ENCODE measurements at regions not wholly inside any gene's neighbourhood (a gene's known extent, or its start where the extent isn't known, plus 50 kb on each side); places are given as distances from the start of the nearest gene placed in this dataset.
"Not testable (repeated sequence)": the region's sequence is repeated elsewhere in the genome, so short reads cannot be mapped to it uniquely, and the experiment has no call there.

DNA sequence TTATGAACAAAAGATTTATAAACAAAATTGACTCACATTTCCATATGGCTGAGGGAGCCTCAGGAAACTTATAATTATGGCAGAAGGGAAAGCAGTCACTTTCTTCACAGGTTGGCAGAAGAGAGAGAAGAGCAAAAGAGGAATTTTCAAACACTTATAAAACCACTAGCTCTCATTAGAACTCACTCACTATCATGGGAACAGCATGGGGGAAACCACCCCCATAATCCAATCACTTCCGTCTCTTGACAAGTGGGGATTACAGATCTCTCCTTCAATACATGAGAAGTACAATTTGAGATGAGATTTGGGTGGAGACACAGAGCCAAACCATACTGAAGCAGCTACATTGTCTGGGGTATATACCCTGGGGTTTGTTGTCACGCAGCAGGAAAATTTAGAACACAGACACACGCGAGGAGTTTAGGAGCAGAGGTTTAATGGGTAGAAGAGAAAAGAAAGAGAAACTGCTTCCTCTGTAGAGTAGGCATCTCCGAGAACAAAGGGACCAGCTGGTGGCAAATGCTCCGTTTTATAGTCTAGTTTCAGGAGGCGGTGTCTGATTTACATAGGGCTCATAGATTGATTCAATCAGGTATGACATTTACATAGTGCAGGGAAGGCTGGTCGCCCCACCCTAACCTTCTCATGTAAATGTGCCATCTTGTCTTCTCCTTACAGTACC lies 2277.7 kb upstream of the AGA start:
- Histone ChIP-seq H3K27me3 (no peaks in the 10 kb centered on the region), H3K9me3 (no peaks in the 10 kb centered on the region), H3K27ac (no peak overlapping the region), H3K4me1 (no peaks in the 10 kb centered on the region), H3K36me3 (no peaks in the 10 kb centered on the region), H3K4me3 (no peak overlapping the region)
- WGBS: 94% methylated on average over 8 of the region's 8 CpGs
- DNase-seq (ENCODE audit: low spot score in 2 of 2): no peak
- no peak for TF ChIP-seq EP300 (IDR thresholded peaks at IDR 0.05)
- TF ChIP-seq POLR2AphosphoS5 (IDR thresholded peaks at IDR 0.05): no peak
- no peak for TF ChIP-seq POLR2A (IDR thresholded peaks at IDR 0.05)
- TF ChIP-seq, protein P1, sequence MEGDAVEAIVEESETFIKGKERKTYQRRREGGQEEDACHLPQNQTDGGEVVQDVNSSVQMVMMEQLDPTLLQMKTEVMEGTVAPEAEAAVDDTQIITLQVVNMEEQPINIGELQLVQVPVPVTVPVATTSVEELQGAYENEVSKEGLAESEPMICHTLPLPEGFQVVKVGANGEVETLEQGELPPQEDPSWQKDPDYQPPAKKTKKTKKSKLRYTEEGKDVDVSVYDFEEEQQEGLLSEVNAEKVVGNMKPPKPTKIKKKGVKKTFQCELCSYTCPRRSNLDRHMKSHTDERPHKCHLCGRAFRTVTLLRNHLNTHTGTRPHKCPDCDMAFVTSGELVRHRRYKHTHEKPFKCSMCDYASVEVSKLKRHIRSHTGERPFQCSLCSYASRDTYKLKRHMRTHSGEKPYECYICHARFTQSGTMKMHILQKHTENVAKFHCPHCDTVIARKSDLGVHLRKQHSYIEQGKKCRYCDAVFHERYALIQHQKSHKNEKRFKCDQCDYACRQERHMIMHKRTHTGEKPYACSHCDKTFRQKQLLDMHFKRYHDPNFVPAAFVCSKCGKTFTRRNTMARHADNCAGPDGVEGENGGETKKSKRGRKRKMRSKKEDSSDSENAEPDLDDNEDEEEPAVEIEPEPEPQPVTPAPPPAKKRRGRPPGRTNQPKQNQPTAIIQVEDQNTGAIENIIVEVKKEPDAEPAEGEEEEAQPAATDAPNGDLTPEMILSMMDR (IDR thresholded peaks at IDR 0.05): no peak

DNA sequence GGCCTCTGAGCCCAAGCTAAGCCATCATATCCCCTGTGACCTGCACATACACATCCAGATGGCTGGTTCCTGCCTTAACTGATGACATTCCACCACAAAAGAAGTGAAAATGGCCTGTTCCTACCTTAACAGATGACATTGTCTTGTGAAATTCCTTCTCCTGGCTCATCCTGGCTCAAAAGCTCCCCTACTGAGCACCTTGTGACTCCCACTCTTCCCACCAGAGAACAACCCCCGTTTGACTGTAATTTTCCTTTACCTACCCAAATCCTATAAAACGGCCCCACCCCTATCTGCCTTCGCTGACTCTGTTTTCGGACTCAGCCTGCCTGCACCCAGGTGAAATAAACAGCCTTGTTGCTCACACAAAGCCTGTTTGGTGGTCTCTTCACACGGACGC lies 2284.3 kb upstream of the AGA start:
- H3K27ac ChIP-seq; H3K9me3 ChIP-seq; H3K4me1 ChIP-seq; H3K4me3 ChIP-seq; H3K36me3 ChIP-seq; DNase-seq (ENCODE audit: low spot score in 2 of 2); H3K27me3 ChIP-seq: not testable (repeated sequence)
- 84% methylated on average over 6 of the region's 6 CpGs for WGBS

DNA sequence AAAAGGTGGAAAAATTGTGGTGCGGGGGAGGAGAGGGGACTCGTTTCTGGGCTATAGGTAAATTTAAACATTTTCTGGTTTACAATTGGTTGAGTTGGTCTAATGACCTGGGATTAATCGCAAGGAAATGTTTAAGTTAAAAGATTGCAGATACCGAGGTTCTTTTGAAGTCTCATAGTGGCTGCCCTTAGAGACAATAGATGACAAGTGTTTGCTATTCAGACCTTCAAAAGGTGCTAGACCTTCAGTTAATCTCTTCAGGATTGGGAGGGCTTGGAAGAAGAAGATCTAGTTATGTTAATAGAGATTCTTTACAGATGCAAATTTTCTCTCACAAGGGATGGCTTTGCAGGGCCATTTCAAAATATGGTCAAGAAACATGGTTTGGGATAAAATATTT lies 2286.1 kb upstream of the AGA start:
- no peak for DNase-seq (ENCODE audit: low spot score in 2 of 2)
- no peaks in the 10 kb centered on the region for H3K27me3 ChIP-seq
- TF ChIP-seq POLR2AphosphoS5 (IDR thresholded peaks at IDR 0.05) (no peak), EP300 (IDR thresholded peaks at IDR 0.05) (no peak), POLR2A (IDR thresholded peaks at IDR 0.05) (no peak)
- TF ChIP-seq, protein P1 (IDR thresholded peaks at IDR 0.05): no peak
- WGBS: 91% methylated on average over 4 of the region's 4 CpGs
- no peak overlapping the region for H3K4me3 ChIP-seq
- no peak overlapping the region for H3K27ac ChIP-seq
- no peaks in the 10 kb centered on the region for H3K4me1 ChIP-seq
- no peaks in the 10 kb centered on the region for H3K9me3 ChIP-seq
- no peaks in the 10 kb centered on the region for H3K36me3 ChIP-seq

DNA sequence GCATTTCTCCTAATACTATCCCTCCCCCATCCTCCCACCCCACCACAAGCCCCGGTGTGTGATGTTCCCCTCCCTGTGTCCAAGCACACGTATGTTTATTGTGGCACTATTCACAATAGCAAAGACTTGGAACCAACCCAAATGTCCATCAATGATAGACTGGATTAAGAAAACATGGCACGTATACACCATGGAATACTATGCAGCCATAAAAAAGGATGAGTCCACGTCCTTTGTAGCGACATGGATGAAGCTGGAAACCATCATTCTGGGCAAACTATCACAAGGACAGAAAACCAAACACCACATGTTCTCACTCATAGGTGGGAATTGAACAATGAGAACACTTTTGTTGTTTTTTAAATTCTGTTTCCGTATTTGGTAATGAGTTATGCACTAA lies 2294.6 kb upstream of the AGA start:
- not testable (repeated sequence) for H3K27ac ChIP-seq; DNase-seq (ENCODE audit: low spot score in 2 of 2); H3K36me3 ChIP-seq; H3K27me3 ChIP-seq; H3K4me1 ChIP-seq; H3K9me3 ChIP-seq; H3K4me3 ChIP-seq
- WGBS: 94% methylated on average over 6 of the region's 6 CpGs

DNA sequence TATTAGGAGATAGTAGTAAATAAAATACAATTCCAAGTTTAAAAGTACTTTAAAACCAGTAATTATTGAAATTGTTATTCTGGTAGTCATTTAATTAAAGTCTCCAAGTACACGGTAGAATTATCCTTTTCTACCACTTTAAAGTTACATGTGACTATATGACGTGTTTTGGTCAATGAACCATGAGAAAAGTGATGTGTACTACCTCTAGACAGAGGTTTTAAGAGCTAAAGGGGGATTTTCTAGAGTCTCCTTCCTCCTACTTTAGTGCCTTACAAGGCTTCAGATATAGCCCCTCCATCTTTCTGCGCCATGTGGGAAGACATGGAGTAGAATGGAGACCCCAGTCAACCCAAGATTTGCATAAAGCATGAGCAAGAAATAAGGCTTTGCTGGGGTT lies 2296.6 kb upstream of the AGA start:
- H3K27me3 ChIP-seq: no peaks in the 10 kb centered on the region
- 78% methylated on average over 3 of the region's 3 CpGs for WGBS
- TF ChIP-seq, protein P1 (IDR thresholded peaks at IDR 0.05): no peak
- TF ChIP-seq EP300 (IDR thresholded peaks at IDR 0.05) (no peak), POLR2AphosphoS5 (IDR thresholded peaks at IDR 0.05) (no peak), POLR2A (IDR thresholded peaks at IDR 0.05) (no peak)
- no peaks in the 10 kb centered on the region for H3K36me3 ChIP-seq
- no peaks in the 10 kb centered on the region for H3K9me3 ChIP-seq
- no peak overlapping the region for H3K4me3 ChIP-seq
- DNase-seq (ENCODE audit: low spot score in 2 of 2): no peak
- no peaks in the 10 kb centered on the region for H3K4me1 ChIP-seq
- no peak overlapping the region for H3K27ac ChIP-seq

DNA sequence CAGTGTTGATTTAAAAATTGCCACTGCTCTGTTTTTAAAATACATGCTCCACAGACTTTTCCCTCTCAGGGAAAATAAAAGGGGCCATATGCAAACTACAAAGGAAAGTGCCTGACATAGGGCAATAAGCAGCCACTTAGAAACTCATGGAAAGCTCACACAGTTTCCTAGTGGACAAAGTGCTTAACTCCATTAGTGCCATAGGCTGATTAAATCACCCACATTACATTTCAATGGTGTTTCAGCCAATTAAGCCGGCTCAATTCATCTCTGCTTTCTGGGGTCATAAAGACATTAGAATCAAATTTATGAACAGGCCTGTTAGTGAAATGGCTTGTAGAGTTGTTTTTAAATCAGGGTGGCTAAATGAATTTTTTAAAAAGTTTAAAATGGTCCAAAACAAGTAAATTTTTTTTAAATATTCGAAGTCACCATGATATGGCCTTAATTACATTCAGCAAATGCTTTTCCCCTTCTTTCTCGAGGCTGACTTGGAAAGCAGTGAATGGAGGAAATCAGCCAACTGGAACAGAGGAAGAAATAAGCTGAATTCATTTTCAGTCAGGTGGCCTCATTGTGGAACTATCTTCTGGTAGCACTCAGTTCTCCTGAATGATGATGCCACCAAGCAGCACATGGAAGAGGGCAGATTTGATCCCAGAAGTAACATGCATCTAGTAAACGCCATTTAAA lies 2305.1 kb upstream of the AGA start:
- Histone ChIP-seq H3K27ac (no peak overlapping the region), H3K27me3 (no peaks in the 10 kb centered on the region), H3K4me1 (no peaks in the 10 kb centered on the region), H3K4me3 (no peak overlapping the region), H3K36me3 (no peaks in the 10 kb centered on the region), H3K9me3 (no peaks in the 10 kb centered on the region)
- no peak for TF ChIP-seq EP300 (IDR thresholded peaks at IDR 0.05)
- no peak for TF ChIP-seq POLR2A (IDR thresholded peaks at IDR 0.05)
- TF ChIP-seq, protein P1 (IDR thresholded peaks at IDR 0.05): no peak
- no peak for TF ChIP-seq POLR2AphosphoS5 (IDR thresholded peaks at IDR 0.05)
- DNase-seq (ENCODE audit: low spot score in 2 of 2): no peak
- WGBS: 55% methylated on average over 4 of the region's 4 CpGs
